Astrocyte (in vitro differentiated cells and primary cell): ENCODE measurements at regions not wholly inside any gene's neighbourhood (a gene's known extent, or its start where the extent isn't known, plus 50 kb on each side); places are given as distances from the start of the nearest gene placed in this dataset.

ENCODE experiments used
- DNase-seq: peaks from one replicate; pipeline ENCODE4 v3.0.0-alpha.2; 2010; ENCODE audit warnings: low read depth
- FAIRE-seq: peaks from 2 replicates; lab custom pipeline; 2011; peaks lifted over from hg19 to GRCh38; lab: Jason Lieb, UNC
- H2AFZ ChIP-seq: 2 replicates; pipeline ENCODE4 v1.6.0; 2012; ENCODE audit warnings: low read depth, low read length, inconsistent platforms
- H3K27ac ChIP-seq: 2 replicates; pipeline ENCODE4 v1.5.1; 2011; ENCODE audit warnings: low read depth, low read length, inconsistent platforms
- H3K27me3 ChIP-seq: 2 replicates; pipeline ENCODE4 v1.6.0; 2011; ENCODE audit warnings: low read length, inconsistent platforms; ENCODE audit not compliant: insufficient read depth
- H3K36me3 ChIP-seq: 2 replicates; pipeline ENCODE4 v1.5.1; 2011; ENCODE audit warnings: low read length, inconsistent platforms; ENCODE audit not compliant: insufficient read depth
- H3K4me1 ChIP-seq: 2 replicates; pipeline ENCODE4 v1.5.1; 2011; ENCODE audit warnings: low read length, inconsistent platforms; ENCODE audit not compliant: insufficient read depth
- H3K4me2 ChIP-seq: 2 replicates; pipeline ENCODE4 v1.6.0; 2012; ENCODE audit warnings: low read length, inconsistent platforms
- H3K4me3 ChIP-seq: 2 replicates; pipeline ENCODE4 v1.5.1; 2011; ENCODE audit warnings: low read depth, mild to moderate bottlenecking, low read length, inconsistent platforms; ENCODE audit not compliant: insufficient read depth
- H3K79me2 ChIP-seq: 2 replicates; pipeline ENCODE4 v1.6.0; 2012; ENCODE audit warnings: mild to moderate bottlenecking, low read length, inconsistent platforms; ENCODE audit not compliant: insufficient read depth
- H3K9ac ChIP-seq: 2 replicates; pipeline ENCODE4 v1.6.0; 2012; ENCODE audit warnings: mild to moderate bottlenecking, low read length, inconsistent platforms
- H3K9me3 ChIP-seq: 2 replicates; pipeline ENCODE4 v1.5.1; 2012; ENCODE audit warnings: low read depth, mild to moderate bottlenecking, low read length, inconsistent platforms; ENCODE audit not compliant: insufficient read depth
- H4K20me1 ChIP-seq: 2 replicates; pipeline ENCODE4 v1.6.0; 2012; ENCODE audit warnings: low read length, inconsistent platforms; ENCODE audit not compliant: insufficient read depth
- H3K27ac Mint-ChIP-seq: one replicate; pipeline ENCODE4 v1.8.0; 2021; ENCODE audit warnings: mild to moderate bottlenecking, mixed read lengths; ENCODE audit not compliant: unreplicated experiment
- H3K27me3 Mint-ChIP-seq: one replicate; pipeline ENCODE4 v1.8.0; 2021; ENCODE audit warnings: low read depth, mixed read lengths; ENCODE audit not compliant: unreplicated experiment
- H3K36me3 Mint-ChIP-seq: one replicate; pipeline ENCODE4 v1.8.0; 2021; ENCODE audit warnings: low read depth, mixed read lengths; ENCODE audit not compliant: unreplicated experiment
- H3K4me1 Mint-ChIP-seq: one replicate; pipeline ENCODE4 v1.8.0; 2021; ENCODE audit warnings: low read depth, mixed read lengths; ENCODE audit not compliant: unreplicated experiment
- H3K4me3 Mint-ChIP-seq: one replicate; pipeline ENCODE4 v1.8.0; 2021; ENCODE audit warnings: mild to moderate bottlenecking, moderate library complexity, mixed read lengths; ENCODE audit not compliant: unreplicated experiment
- H3K9me3 Mint-ChIP-seq: one replicate; pipeline ENCODE4 v1.8.0; 2021; ENCODE audit warnings: mild to moderate bottlenecking, mixed read lengths; ENCODE audit not compliant: unreplicated experiment
- EZH2 ChIP-seq: IDR thresholded peaks from 2 replicates; pipeline ENCODE4 v1.6.1; 2012; ENCODE audit warnings: mild to moderate bottlenecking, low read length, inconsistent platforms; ENCODE audit not compliant: insufficient read depth
- TF ChIP-seq, protein P1 (sequence below): IDR thresholded peaks from 2 replicates; pipeline ENCODE4 v1.5.1; 2011; ENCODE audit warnings: low read depth, mild to moderate bottlenecking, inconsistent platforms, low read length, moderate library complexity; ENCODE audit not compliant: insufficient read depth

DNA sequence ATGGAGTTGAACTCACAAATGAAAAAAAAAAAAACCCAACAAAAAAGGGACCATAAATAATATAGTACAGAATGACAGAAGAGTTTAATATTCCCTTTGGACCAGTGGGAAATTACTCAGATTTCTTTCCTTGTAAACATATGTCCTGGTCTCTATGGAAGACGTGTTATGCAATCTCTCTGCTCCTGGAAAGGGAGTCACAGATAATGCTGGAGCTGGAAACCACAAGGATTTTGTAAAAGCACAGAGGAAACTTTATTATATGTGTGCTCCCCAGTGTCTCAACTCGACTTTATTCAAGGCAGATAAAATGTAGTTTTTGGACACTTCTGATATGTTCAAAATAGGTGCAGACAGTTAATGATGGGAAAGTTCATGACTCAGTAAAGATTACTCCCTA, 88.1 kb upstream of the ZFP64 start:
- Mint-ChIP-seq H3K9me3 (no peaks in the 10 kb centered on the region), H3K27ac (no peak overlapping the region), H3K4me1 (no peaks in the 10 kb centered on the region), H3K4me3 (no peak overlapping the region), H3K36me3 (no peaks in the 10 kb centered on the region), H3K27me3 (peaks cover 10% of the 10 kb centered on the region)
- H3K27ac ChIP-seq: no peak overlapping the region
- no peaks in the 10 kb centered on the region for H4K20me1 ChIP-seq
- no peak overlapping the region for H3K4me2 ChIP-seq
- H2AFZ ChIP-seq: no peak overlapping the region
- FAIRE-seq: no peak
- no peaks in the 10 kb centered on the region for H3K27me3 ChIP-seq
- H3K4me1 ChIP-seq: no peaks in the 10 kb centered on the region
- peak; percentile 33 for DNase-seq
- no peaks in the 10 kb centered on the region for H3K79me2 ChIP-seq
- no peak overlapping the region for H3K4me3 ChIP-seq
- H3K9ac ChIP-seq: no peak overlapping the region
- H3K36me3 ChIP-seq: no peaks in the 10 kb centered on the region
- H3K9me3 ChIP-seq: no peaks in the 10 kb centered on the region
- no peak for TF ChIP-seq EZH2
- TF ChIP-seq, protein P1, sequence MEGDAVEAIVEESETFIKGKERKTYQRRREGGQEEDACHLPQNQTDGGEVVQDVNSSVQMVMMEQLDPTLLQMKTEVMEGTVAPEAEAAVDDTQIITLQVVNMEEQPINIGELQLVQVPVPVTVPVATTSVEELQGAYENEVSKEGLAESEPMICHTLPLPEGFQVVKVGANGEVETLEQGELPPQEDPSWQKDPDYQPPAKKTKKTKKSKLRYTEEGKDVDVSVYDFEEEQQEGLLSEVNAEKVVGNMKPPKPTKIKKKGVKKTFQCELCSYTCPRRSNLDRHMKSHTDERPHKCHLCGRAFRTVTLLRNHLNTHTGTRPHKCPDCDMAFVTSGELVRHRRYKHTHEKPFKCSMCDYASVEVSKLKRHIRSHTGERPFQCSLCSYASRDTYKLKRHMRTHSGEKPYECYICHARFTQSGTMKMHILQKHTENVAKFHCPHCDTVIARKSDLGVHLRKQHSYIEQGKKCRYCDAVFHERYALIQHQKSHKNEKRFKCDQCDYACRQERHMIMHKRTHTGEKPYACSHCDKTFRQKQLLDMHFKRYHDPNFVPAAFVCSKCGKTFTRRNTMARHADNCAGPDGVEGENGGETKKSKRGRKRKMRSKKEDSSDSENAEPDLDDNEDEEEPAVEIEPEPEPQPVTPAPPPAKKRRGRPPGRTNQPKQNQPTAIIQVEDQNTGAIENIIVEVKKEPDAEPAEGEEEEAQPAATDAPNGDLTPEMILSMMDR: no peak

DNA sequence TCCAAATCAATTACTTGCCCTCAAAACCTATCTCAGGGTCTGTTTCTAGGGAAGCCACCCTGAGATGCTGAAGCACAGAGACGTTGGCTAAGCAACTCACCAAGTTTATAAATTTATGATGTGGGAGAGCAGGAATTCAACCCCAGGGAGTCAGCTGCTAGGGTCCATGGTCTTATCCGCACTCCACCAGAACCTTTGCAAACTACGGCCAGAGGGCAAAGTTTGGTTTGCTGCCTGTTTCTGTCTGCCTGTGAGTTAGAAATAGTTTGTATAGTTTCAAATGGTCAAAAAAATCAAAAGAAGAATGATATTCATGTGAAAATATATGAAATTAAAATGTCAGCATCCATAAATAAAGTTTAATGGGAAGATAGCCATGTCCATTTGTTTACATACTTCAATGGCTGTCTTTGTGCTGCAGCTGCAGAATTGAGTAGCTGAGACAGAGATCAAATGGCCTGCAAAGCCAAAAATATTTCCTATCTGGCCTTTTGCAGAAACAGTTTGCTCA, 83.7 kb upstream of the ZFP64 start:
- H3K9ac ChIP-seq: no peak overlapping the region
- H3K4me3 ChIP-seq: no peak overlapping the region
- no peaks in the 10 kb centered on the region for H4K20me1 ChIP-seq
- DNase-seq: no peak
- no peaks in the 10 kb centered on the region for H3K36me3 ChIP-seq
- H3K4me3 Mint-ChIP-seq: no peak overlapping the region
- no peaks in the 10 kb centered on the region for H3K27me3 ChIP-seq
- H3K27ac ChIP-seq: no peak overlapping the region
- TF ChIP-seq, protein P1: no peak
- TF ChIP-seq EZH2: no peak
- no peak for FAIRE-seq
- no peak overlapping the region for H2AFZ ChIP-seq
- H3K4me2 ChIP-seq: no peak overlapping the region
- H3K79me2 ChIP-seq: no peaks in the 10 kb centered on the region
- no peak overlapping the region for H3K27ac Mint-ChIP-seq
- no peaks in the 10 kb centered on the region for H3K9me3 Mint-ChIP-seq
- no peaks in the 10 kb centered on the region for H3K36me3 Mint-ChIP-seq
- H3K9me3 ChIP-seq: no peaks in the 10 kb centered on the region
- no peaks in the 10 kb centered on the region for H3K27me3 Mint-ChIP-seq
- no peaks in the 10 kb centered on the region for H3K4me1 Mint-ChIP-seq
- H3K4me1 ChIP-seq: no peaks in the 10 kb centered on the region

DNA sequence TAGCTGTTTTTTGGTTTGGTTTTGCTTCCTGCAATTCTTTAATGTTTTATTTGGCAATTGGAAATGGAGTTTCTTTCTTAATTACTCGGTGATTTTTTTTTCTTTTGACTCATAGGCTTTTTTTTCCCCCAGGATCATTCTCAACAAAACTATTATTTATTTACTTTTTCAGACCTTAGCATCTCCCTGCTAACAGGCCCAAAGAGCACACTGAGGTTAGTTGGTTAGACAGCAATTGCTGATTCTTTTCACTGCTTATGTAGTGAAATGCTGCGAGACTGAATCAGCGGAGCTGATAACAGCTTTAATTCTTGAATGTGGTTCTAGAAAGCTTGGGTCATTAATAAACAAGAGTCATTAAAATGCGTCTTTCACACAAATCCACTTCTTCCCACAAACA, 79.1 kb upstream of the ZFP64 start:
- Histone ChIP-seq H3K4me2 (no peak overlapping the region), H3K27ac (no peak overlapping the region), H2AFZ (no peak overlapping the region), H3K79me2 (no peaks in the 10 kb centered on the region), H3K9me3 (no peaks in the 10 kb centered on the region), H3K4me1 (no peaks in the 10 kb centered on the region), H3K4me3 (no peak overlapping the region), H4K20me1 (no peaks in the 10 kb centered on the region), H3K9ac (no peak overlapping the region), H3K27me3 (no peaks in the 10 kb centered on the region), H3K36me3 (no peaks in the 10 kb centered on the region)
- TF ChIP-seq, protein P1: no peak
- no peak for TF ChIP-seq EZH2
- H3K27me3 Mint-ChIP-seq: peaks cover under 1% of the 10 kb centered on the region
- no peaks in the 10 kb centered on the region for H3K9me3 Mint-ChIP-seq
- no peaks in the 10 kb centered on the region for H3K36me3 Mint-ChIP-seq
- peaks cover 3% of the 10 kb centered on the region for H3K4me1 Mint-ChIP-seq
- no peak overlapping the region for H3K4me3 Mint-ChIP-seq
- FAIRE-seq: no peak
- H3K27ac Mint-ChIP-seq: no peak overlapping the region
- DNase-seq: peak; percentile 15
